NCI-H526 (cell line): ENCODE measurements at regions not wholly inside any gene's neighbourhood (a gene's known extent, or its start where the extent isn't known, plus 50 kb on each side); places are given as distances from the start of the nearest gene placed in this dataset.
"Not testable (repeated sequence)": the region's sequence is repeated elsewhere in the genome, so short reads cannot be mapped to it uniquely, and the experiment has no call there.

Experiments used
- DNase-seq, 2 experiments: peaks; one replicate each; lab custom pipeline; 2025; lab: John Stamatoyannopoulos, UW

DNA sequence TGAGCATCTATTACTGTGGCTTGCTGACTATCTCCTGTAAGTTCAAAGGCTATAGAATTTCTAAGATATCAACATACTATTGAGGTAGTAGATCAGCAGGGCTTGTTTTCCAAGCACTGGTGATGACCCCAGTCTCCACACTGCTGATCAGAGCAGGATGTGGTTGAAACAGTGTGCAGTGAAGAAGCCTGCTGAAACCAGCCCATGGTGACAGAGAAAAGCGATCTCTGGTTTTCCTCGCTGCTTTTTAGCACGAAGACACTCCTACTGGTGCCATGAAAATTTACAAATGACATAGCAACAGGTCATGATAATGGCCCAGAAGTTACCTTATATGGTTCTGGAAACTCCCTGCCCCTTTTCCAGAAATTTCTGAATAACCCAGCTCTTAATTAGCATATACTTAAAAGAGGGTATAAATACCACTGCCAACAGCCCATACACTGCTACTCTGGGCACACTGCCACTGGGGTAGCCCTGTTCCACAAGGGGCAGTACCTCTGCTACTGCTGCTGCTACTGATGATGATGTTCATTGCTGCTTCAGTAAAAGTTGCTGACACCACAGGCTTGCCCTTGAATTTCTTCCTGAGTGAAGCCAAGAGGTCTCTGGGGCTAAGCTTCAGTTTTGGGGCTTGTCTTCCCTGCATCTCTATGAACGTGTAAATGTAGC, 1689.5 kb upstream of the PCDH10 start:
- DNase-seq: no peak

DNA sequence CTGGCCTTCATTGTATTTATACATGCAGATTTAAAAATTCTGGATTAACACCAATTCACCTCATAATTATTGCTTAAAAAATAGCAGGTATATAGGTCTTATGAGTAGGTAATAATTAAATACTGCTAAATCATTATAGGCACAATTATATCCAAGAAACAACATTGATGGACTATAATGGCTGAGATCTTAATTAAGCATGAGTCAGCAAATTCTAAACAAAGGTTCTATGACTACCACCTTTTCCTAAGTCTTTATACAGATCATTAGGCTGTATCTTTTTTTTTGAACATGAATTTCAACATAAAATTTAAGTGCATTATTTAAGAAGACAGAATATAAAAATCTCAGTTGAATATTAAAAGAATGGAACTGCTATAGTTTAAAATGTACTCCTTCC, 1678.7 kb upstream of the PCDH10 start:
- DNase-seq: no peak

DNA sequence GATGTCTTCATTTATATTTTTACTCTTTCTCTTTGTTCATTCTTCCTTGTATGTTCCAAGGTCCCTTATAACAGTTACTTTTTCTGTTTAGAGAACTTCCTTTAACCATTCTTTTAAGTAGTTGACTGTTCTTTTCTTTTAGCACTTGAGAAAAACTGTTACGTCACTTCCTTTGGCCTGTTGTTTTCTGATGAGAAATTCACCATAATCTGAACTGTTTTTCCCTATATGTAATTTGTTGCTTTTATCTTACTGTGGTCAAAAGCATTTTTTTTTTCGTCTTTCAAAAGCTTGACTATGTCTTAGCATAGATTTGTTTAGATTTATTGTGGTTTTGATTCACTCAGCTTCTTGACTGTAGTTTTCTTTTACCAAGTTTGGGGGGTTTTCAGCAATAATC, 1660.3 kb upstream of the PCDH10 start:
- DNase-seq: no peak

DNA sequence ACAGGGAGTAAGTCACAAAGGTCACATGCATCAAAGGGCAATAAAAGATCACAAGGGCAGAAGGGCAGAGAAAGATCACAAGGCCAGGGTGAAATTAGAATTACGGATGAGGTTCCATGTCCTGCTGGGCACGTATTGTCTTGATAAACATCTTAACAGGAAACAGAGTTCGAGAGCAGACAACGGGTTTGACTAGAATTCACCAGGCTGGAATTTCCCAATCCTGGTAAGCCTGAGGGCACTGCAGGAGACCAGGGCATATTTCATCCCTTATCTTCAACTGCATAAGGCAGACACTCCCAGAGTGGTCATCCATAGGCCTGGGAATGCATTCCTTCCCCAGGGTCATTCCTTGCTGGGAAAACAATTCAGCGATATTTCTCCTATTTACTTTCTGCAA, 1652.9 kb upstream of the PCDH10 start:
- not testable (repeated sequence) for DNase-seq

DNA sequence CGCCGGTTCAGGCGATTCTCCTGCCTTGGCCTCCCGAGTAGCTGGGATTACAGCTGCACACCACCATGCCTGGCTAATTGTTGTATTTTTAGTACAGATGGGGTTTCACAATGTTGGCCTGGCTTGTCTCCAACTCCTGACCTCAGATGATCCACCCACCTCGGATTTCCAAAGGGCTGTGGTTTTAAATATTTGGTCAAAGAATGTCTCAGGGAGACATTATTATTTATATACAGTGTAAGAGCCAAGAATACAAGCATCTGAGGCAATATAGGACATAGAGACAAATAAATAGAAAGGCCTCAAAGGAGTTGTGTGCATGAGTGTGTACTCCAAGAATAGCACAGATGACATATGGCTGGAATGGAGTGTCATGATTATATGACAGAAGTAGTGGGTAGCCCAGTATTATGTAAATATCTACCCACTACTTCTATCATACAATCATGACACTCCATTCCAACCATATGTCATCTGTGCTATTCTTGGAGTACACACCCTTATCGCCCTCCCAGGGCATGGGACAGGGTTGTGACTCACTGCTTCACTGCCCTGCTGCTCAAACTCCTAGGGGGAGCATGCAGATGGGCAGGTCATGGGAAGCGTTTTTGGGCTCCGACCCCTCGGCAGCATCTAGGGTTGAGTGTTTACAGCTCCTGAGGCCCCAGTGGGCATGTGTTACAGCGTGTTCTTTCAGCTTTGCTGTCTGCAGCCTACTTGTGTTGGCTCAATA, 1649.8 kb upstream of the PCDH10 start:
- no peak for DNase-seq

DNA sequence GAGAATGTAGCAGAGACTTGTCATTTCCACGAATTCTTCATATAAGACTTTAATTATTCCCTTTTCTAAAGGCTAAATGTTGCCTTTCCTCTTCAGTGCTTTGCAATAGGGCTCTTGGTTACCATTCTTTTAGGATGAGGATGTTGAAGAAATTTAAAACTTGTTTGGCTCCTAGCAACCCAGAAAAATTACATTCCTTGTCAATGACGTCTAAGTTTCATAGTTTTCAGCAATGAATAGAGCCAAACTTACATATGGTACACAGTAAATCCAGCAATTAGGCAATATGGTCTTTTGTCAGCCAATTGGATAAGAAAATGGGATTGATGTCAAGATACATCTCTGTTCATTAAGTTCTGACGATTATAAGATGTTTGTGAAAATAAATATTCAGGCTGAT, 1639.6 kb upstream of the PCDH10 start:
- DNase-seq: no peak

DNA sequence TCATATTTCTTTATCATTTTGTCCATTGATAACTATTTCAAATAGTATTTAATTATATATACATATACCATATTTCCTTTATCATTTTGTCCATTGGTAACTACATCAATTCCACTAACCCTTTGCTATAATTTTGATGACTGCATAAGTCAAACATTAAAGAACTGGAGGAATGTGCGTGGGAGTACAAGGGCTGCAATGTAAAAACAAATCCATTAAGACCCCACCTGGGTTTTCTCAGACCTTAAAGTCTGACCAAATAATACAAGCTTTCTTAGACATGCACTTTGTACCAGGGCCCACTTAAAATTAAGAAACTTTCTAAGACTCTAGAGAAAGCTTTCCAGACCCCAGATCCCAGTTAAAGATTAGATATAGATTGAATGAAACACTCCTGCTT, 1622.4 kb upstream of the PCDH10 start:
- no peak for DNase-seq

DNA sequence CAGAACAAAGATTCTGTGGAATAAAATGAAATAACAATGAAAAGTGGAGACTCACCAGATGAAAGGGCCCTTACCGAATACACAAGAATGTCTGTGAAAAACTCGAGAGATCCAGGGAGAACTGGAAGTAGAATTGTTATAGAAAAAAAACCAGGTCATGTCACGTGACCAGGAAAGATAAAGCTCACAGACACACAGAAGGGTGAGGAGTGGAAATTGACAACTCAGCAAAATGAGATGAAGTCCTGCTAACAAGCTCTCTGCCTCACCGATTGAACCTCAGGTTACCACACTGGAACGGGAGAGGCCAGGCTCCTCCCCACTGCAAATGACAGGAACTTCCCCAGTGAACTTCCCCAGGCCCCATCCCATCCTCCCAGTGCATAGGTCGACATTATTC, 1618.0 kb upstream of the PCDH10 start:
- no peak for DNase-seq

DNA sequence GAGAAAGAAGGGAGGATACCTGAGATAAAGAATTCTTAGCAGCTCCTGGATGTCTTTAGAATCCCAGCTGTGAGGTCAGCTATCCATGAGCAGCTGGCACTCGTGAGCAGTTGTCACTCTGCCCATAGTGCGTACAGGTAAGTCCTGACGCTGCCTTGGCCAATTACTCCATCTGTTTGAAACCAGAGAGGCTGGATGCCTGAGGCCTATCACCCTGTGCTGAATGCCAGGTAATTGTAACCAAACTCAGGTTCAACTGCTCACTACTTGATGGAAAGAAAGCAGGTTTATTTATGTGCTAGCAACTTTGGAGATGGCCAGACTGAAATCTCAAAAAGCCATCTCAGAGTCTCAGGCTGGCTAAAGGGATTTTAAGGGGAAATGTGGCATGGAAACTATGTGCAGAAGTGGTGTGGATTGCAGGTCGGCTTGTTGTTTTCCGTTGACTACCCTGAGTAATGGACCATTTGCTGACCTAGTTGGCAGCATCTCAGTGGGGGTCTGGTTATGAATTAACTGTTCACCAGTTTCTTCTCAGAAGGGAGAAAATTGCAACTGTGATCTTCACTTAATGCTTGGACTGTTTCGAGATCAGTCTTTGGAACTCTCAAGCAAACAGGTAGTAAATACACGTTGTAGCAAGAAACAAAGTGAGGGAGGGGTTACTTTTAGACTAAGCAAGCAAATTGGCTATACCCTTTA, 1614.0 kb upstream of the PCDH10 start:
- no peak for DNase-seq

DNA sequence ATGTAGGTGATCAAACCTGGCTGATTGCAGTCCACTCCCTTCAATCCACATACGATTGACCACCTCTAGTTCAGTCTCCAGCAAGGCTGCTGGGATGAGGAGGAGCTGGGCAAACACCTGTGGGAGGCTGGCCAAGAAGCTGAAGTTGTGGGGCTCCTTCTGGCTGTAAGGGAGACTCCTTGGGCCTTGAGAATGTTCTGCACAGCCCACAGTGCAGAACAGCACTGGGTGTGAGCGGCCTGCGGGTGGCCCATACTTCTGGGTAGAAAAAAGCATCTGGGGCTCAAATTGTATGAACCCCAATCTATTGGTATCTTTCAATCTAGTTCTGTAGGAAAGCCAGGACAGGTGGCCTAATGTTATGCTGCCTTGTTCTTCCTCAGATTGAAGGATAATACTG, 1608.8 kb upstream of the PCDH10 start:
- DNase-seq: no peak

DNA sequence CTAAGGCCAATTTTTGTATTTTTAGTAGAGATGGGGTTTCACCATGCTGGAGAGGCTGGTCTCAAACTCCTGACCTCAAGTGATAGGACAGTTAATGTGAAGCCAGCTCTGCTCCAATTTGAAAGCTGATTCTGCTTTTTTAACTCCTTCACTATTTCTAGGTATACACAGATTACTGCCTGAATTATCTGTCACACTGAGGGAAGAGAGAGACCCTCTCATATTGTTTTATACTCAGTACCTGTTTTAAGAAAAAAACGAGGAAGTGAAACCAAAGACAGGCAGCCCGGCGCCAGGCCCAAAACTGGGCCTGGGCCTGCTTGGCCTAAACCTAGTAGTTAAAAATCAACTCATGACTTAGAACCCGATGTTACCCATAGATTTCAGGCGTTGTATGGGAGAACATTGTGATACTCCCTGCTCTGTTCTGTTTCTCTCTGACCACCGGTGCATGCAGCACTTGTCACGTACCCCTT, 1601.5 kb upstream of the PCDH10 start:
- no peak for DNase-seq

DNA sequence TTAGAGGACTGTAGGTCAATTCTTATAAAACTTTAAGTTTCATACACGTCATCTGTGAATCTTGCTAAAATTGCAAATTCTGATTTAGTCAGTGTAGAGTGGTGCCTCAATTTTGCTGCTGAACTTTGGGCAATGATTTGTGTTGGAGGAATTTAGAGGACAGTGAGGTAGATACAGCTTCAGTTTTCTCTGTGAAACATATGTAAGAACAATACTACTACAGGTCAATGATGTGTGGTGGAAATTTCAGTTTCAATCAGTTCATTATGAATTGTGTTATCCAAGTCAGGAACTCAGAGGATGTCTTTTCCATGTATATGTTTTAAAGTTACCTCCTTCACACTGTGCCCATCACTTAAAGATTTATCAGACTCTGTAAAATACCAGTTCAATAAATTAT, 1597.8 kb upstream of the PCDH10 start:
- no peak for DNase-seq

DNA sequence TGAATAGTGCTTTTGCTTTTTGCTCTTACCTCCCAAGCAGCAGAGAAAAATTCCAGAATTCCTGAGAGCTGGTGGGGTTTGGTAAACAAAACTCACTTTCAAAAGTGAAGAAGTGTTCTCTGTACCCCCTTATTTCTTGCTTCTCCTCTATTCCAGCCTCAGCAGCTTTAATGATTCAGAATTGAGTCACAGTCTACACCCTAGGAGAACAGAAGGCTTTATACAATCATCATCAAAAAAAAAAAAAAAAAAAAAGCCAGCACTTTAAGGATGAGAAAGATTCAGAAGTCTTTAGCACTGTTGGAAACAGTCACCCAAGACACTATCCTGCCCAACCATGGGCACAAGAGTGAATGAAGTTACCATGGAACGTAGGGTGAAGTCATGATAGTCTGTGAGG, 1583.1 kb upstream of the PCDH10 start:
- DNase-seq: no peak

DNA sequence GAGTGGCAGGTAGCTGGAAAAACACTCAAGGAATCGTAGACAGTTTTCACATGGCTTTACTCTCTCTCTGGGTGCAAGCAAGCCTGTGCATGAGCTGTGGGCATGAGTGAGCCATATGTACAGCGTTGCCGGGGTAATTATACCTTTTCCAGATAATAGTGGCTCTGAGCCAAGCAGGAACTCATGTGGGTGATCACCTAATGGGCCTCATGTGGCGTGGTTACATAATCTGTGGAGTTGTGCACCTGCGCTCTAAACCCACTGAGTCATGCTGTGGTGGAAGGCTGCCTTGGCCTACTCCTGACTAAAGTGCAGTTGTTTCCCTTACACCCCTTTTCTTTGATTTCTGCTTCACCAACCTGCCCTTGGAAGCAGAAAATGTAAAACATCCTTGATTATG, 1564.5 kb upstream of the PCDH10 start:
- DNase-seq: no peak

DNA sequence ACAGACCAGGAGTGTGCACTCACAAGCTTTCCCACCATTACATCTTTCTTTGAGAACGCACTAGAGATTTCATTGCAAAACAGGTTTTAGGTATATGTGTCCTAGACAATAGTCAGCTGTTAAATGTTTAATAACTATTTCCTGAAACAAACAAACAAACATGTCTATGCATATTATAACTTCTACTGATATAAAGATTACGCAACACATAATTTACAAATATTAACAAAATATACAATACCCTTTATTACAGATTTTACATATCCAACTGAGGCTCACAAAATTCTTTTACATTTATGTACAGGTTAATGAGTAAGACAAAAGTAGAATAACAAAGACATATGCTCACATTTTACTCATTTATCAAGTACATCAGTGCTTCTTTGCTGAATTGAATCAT, 1554.0 kb upstream of the PCDH10 start:
- DNase-seq: no peak

DNA sequence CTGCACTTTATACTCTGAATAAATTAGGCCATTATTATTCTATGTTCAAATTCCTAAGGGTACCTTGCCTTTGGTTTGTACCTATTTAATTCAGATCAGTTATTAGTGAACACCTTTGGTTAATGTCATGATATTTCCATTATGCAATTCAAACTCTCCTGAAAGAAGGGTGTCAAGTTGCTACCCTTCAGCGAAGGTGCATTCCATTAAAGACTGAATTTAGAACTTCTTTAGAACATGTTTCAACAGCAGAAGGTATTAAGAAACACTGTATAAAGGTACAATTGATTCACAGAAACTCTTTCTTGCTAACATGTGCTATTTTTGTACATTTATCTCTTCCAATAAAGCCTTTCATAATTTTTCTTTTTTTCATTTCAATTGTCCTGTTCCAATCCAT, 1545.4 kb upstream of the PCDH10 start:
- DNase-seq: no peak

DNA sequence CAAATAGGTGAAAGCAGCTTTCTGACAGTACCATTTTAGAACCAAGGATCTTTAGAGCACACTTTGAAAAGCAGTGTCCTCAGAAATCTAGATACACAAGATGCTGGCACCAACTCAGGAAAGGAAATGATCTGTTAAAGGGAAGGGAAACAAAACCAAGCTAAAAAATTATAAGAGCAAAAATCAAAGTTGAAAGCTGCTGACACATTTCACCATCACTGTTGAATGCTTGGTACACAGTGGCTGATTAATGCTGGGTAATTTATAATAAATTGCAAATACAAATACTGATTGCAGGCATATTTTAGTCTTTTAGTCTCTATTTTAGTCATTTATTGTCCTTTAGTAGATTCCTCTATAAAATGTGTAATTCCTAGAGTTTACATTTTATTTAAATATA, 1540.1 kb upstream of the PCDH10 start:
- no peak for DNase-seq

DNA sequence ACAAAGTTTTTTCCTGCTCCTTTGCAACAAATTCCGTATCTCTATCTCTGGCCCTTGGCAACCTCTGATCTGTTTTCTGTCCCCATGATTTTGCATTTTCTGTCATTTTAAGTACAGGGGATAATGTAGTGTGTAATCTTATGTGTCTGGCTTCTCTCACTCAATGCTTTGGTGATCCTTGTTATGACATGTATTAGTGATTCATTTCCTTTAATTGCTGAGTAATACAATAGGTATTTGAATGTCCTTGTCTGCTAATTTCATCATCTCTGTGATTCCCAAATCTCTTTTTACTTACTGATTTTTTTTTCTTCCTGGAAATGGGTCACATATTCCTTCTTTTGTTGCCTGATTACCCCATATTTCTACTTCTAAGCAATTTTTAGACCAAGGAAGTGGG, 1538.6 kb upstream of the PCDH10 start:
- not testable (repeated sequence) for DNase-seq

DNA sequence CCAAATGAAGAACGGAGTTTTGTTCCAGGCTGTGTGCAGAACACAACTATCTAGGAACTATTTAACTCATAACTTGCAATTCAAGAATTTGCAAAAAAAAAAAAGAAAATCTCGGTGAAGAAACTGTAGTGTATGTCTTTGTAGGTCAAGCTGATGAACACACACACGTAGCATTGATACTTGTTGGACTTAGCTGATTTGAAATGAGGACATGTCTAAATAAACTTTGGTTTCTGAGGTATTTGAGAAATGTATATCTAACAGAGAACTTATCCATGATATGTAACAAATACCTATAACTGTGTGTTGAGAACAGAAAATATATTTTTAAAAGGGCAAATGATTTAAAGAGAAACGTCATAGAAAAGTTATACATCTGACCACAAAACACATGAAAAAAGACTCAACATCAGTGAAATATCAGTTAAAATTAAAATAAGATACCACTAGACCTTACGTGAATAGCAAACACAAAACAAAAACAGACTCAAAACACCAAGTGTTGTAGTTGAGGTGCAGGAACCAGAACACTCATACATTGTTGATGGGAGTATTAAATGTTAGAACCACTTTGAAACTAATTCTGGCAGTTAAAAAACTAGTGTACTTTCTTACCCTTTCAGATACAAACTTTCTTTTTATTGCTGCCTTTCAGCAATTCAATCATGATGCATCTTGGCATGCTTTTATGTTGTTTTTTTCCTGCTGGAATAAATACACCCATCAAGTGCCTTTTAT, 1535.8 kb upstream of the PCDH10 start:
- no peak for DNase-seq

DNA sequence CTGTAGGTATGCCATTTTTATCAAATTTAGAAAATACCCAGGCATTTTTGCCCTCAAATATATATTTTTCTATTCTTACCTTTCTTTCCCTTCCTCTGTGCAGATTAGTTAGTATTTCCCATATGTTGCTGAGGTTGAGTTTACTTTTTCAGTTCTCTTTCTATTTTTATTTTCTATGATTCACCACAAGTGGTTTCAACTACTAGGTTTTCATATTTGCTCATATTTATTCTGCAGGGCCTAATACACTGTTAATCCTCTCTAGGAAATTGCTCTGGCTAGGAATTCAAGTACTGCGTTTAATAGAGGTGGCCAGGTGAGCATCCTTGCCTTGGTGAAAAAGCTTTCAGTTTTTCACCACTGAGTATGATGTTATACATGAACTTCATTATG, 1535.3 kb upstream of the PCDH10 start:
- DNase-seq: no peak

DNA sequence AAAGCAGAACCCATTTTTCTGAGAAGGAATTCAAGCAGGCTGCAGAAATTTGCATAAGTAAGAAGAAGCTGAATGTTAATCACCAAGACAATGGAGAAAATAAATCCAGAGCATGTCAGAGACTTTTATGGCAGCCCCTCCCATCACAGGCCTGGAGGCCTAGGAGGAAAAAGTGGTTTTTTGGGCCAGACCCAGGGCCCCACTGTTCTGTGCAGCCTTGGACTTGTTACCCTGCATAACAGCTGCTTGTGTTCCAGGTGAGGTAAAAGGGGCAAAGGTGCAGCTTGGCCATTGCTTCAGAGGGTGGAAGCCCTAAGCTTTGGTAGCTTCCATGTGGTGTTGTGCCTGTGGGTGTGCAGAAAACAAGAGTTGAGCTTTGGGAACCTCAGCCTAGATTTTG, 1516.2 kb upstream of the PCDH10 start:
- DNase-seq: no peak

DNA sequence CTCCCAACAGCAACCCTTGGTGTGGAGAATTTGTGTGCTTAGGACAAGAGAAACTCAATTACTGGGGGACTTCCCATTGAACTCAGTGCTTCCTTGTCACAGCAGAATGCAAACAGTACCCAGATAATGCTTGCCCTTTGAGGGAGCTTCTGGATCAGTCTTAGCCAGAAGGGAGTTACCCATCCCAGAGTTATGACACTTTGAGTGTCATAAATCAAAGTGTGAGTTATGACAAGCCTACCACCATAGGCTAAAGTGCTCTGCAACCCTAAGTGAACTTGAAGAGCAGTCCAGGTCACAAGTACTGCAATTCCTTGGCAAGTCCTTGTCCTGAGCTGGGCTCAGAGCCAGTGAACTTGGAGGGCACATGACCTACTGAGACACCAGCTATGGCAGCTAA, 1513.9 kb upstream of the PCDH10 start:
- no peak for DNase-seq

DNA sequence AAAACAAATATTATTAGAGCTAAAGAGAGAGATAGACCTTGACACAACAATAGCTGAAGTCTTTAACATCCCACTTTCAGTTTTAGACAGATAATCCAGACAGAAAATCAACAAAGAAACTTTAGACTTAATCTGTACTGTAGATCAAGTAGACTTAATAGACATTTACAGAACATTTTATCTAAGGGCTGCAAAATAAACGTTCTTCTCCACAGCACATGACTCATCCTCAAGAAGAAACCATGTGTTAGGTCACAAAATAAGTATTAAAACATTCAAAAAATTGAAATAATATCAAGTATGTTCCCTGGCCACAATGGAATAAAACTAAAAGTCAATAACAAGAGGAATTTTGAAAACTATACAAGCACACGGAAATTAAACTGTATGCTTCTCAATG, 1510.3 kb upstream of the PCDH10 start:
- no peak for DNase-seq
